ENCODE measurements at regions not wholly inside any gene's neighbourhood (a gene's known extent, or its start where the extent isn't known, plus 50 kb on each side); places are given as distances from the start of the nearest gene placed in this dataset.

DNA sequence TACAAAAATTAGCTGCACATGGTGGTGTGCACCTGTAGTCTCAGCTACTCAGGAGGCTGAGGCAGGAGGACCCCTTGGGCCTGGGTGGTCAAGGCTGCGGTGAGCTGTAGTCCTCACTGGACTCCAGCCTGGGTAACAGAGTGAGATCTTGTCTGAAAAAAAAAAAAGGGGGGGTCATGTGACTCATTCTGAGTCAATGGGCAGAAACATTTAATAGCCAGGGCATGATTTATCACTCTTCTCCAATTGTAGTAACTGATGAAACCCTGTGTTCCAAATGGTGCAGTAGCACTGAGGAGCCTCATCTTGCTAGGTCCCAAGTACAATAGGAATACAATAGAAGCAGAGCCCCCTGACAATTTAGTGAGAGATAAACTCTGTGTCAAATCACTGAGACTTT, 78.9 kb upstream of the CCDC68 start:
- TF ChIP-seq POLR2A (IDR thresholded peaks at IDR 0.05) = no peak
- TF ChIP-seq, protein P1, sequence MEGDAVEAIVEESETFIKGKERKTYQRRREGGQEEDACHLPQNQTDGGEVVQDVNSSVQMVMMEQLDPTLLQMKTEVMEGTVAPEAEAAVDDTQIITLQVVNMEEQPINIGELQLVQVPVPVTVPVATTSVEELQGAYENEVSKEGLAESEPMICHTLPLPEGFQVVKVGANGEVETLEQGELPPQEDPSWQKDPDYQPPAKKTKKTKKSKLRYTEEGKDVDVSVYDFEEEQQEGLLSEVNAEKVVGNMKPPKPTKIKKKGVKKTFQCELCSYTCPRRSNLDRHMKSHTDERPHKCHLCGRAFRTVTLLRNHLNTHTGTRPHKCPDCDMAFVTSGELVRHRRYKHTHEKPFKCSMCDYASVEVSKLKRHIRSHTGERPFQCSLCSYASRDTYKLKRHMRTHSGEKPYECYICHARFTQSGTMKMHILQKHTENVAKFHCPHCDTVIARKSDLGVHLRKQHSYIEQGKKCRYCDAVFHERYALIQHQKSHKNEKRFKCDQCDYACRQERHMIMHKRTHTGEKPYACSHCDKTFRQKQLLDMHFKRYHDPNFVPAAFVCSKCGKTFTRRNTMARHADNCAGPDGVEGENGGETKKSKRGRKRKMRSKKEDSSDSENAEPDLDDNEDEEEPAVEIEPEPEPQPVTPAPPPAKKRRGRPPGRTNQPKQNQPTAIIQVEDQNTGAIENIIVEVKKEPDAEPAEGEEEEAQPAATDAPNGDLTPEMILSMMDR (IDR thresholded peaks at IDR 0.05) = no peak

All from body of pancreas (tissue), 4 donors.